Activated CD4-positive, alpha-beta memory T cell treated with anti-CD3 and anti-CD28 coated beads, Interleukin-2, amount 10 ng/mL, durations not matched to agents 7 days and 5 days (primary cell): ENCODE measurements at regions not wholly inside any gene's neighbourhood (a gene's known extent, or its start where the extent isn't known, plus 50 kb on each side); places are given as distances from the start of the nearest gene placed in this dataset.
"Not testable (repeated sequence)": the region's sequence is repeated elsewhere in the genome, so short reads cannot be mapped to it uniquely, and the experiment has no call there.

Experiments used
- CTCF ChIA-PET: fragments of 350-600 bp; sonication (Branson Sonifier 250); formaldehyde crosslinking; loops from one replicate; lab custom pipeline; 2021; ENCODE audit warnings: antibody characterized with exemption, inconsistent platforms; lab: Charles Lee
- POLR2A ChIA-PET: fragments of 350-600 bp; sonication (Branson Sonifier 250); formaldehyde crosslinking; loops from one replicate; lab custom pipeline; 2021; ENCODE audit warnings: antibody characterized with exemption; lab: Charles Lee
- DNase-seq: peaks from one replicate; pipeline ENCODE4 v3.0.0-alpha.2; 2020
- H3K27ac Mint-ChIP-seq: one replicate; pipeline ENCODE4 v1.8.0; 2021; ENCODE audit warnings: mild to moderate bottlenecking, mixed read lengths
- H3K27me3 Mint-ChIP-seq: one replicate; pipeline ENCODE4 v1.8.0; 2021; ENCODE audit warnings: mixed read lengths
- H3K36me3 Mint-ChIP-seq: one replicate; pipeline ENCODE4 v1.8.0; 2021; ENCODE audit warnings: low read depth, mixed read lengths
- H3K4me1 Mint-ChIP-seq: one replicate; pipeline ENCODE4 v1.8.0; 2021; ENCODE audit warnings: mixed read lengths
- H3K4me3 Mint-ChIP-seq: one replicate; pipeline ENCODE4 v1.8.0; 2021; ENCODE audit warnings: mild to moderate bottlenecking, mixed read lengths
- H3K9me3 Mint-ChIP-seq: one replicate; pipeline ENCODE4 v1.8.0; 2021; ENCODE audit warnings: mixed read lengths

- Mint-ChIP-seq H3K27ac (no peak overlapping the region), H3K9me3 (peaks cover 5% of the 10 kb centered on the region), H3K4me1 (no peaks in the 10 kb centered on the region), H3K4me3 (no peak overlapping the region), H3K36me3 (no peaks in the 10 kb centered on the region), H3K27me3 (no peaks in the 10 kb centered on the region)
- DNase-seq, result no peak
- CTCF ChIA-PET, result no interaction called here
- POLR2A ChIA-PET, result no interaction called here
Observed at GRCh38 chr3:80997622-80998021, 763.8 kb downstream of the GBE1 start.

- Mint-ChIP-seq H3K36me3 (no peaks in the 10 kb centered on the region), H3K4me1 (no peaks in the 10 kb centered on the region), H3K4me3 (no peak overlapping the region), H3K27ac (no peak overlapping the region), H3K27me3 (no peaks in the 10 kb centered on the region), H3K9me3 (peaks cover 5% of the 10 kb centered on the region)
- CTCF ChIA-PET, result no interaction called here
- POLR2A ChIA-PET, result no interaction called here
- DNase-seq, result no peak
Observed at GRCh38 chr3:80994767-80995166, 766.7 kb downstream of the GBE1 start.

- H3K4me1 Mint-ChIP-seq, result no peaks in the 10 kb centered on the region
- DNase-seq, result no peak
- ChIA-PET POLR2A (no interaction called here), CTCF (no interaction called here)
- H3K36me3 Mint-ChIP-seq, result no peaks in the 10 kb centered on the region
- no peak overlapping the region for H3K4me3 Mint-ChIP-seq
- H3K27ac Mint-ChIP-seq, result no peak overlapping the region
- peaks cover 5% of the 10 kb centered on the region for H3K9me3 Mint-ChIP-seq
- no peaks in the 10 kb centered on the region for H3K27me3 Mint-ChIP-seq
Observed at GRCh38 chr3:80994085-80994665, 767.3 kb downstream of the GBE1 start.

GRCh38 chr3:80993241-80993945 is 768.1 kb downstream of the GBE1 start:
- Mint-ChIP-seq H3K4me1 (no peaks in the 10 kb centered on the region), H3K9me3 (peaks cover 5% of the 10 kb centered on the region), H3K4me3 (no peak overlapping the region), H3K27me3 (no peaks in the 10 kb centered on the region), H3K36me3 (no peaks in the 10 kb centered on the region), H3K27ac (no peak overlapping the region)
- POLR2A ChIA-PET, result no interaction called here
- DNase-seq, result no peak
- CTCF ChIA-PET, result no interaction called here

- CTCF ChIA-PET, result no interaction called here
- peaks cover 11% of the 10 kb centered on the region for H3K9me3 Mint-ChIP-seq
- H3K27me3 Mint-ChIP-seq, result no peaks in the 10 kb centered on the region
- no peak overlapping the region for H3K4me3 Mint-ChIP-seq
- POLR2A ChIA-PET, result no interaction called here
- H3K4me1 Mint-ChIP-seq, result no peaks in the 10 kb centered on the region
- no peak overlapping the region for H3K27ac Mint-ChIP-seq
- no peaks in the 10 kb centered on the region for H3K36me3 Mint-ChIP-seq
- DNase-seq, result no peak
Observed at GRCh38 chr3:80983753-80984152, 777.7 kb downstream of the GBE1 start.

- Mint-ChIP-seq H3K4me1 (no peaks in the 10 kb centered on the region), H3K27me3 (no peaks in the 10 kb centered on the region), H3K4me3 (no peak overlapping the region), H3K27ac (no peak overlapping the region), H3K9me3 (peaks cover 3% of the 10 kb centered on the region), H3K36me3 (no peaks in the 10 kb centered on the region)
- POLR2A ChIA-PET, result no interaction called here
- DNase-seq, result no peak
- CTCF ChIA-PET, result no interaction called here
Observed at GRCh38 chr3:80978216-80978969, 783.1 kb downstream of the GBE1 start.

GRCh38 chr3:80970292-80970691 is 791.2 kb downstream of the GBE1 start:
- no peaks in the 10 kb centered on the region for H3K4me1 Mint-ChIP-seq
- no peak overlapping the region for H3K4me3 Mint-ChIP-seq
- ChIA-PET CTCF (no interaction called here), POLR2A (no interaction called here)
- no peak overlapping the region for H3K27ac Mint-ChIP-seq
- DNase-seq, result no peak
- no peaks in the 10 kb centered on the region for H3K27me3 Mint-ChIP-seq
- H3K9me3 Mint-ChIP-seq, result peaks cover 6% of the 10 kb centered on the region
- no peaks in the 10 kb centered on the region for H3K36me3 Mint-ChIP-seq

- CTCF ChIA-PET, result no interaction called here
Observed at GRCh38 chr3:80929576-80929975, 831.9 kb downstream of the GBE1 start.

GRCh38 chr3:80914854-80915253 is 846.6 kb downstream of the GBE1 start:
- ChIA-PET POLR2A (no interaction called here), CTCF (no interaction called here)
- no peaks in the 10 kb centered on the region for H3K36me3 Mint-ChIP-seq
- peaks cover 5% of the 10 kb centered on the region for H3K9me3 Mint-ChIP-seq
- no peaks in the 10 kb centered on the region for H3K4me1 Mint-ChIP-seq
- no peak overlapping the region for H3K4me3 Mint-ChIP-seq
- DNase-seq, result no peak
- no peaks in the 10 kb centered on the region for H3K27me3 Mint-ChIP-seq
- no peak overlapping the region for H3K27ac Mint-ChIP-seq

More at GRCh38 chr3:80929576-80929975, 831.9 kb downstream of the GBE1 start:
- POLR2A ChIA-PET, result no interaction called here
- H3K36me3 Mint-ChIP-seq, result no peaks in the 10 kb centered on the region
- no peak overlapping the region for H3K4me3 Mint-ChIP-seq
- DNase-seq, result no peak
- H3K4me1 Mint-ChIP-seq, result no peaks in the 10 kb centered on the region
- no peaks in the 10 kb centered on the region for H3K27me3 Mint-ChIP-seq
- H3K27ac Mint-ChIP-seq, result no peak overlapping the region
- peaks cover 8% of the 10 kb centered on the region for H3K9me3 Mint-ChIP-seq

GRCh38 chr3:80898211-80898610 is 863.2 kb downstream of the GBE1 start:
- Mint-ChIP-seq H3K36me3 (no peaks in the 10 kb centered on the region), H3K4me1 (no peaks in the 10 kb centered on the region), H3K27me3 (no peaks in the 10 kb centered on the region), H3K9me3 (peaks cover 13% of the 10 kb centered on the region), H3K27ac (no peak overlapping the region), H3K4me3 (no peak overlapping the region)
- ChIA-PET POLR2A (no interaction called here), CTCF (no interaction called here)
- no peak for DNase-seq

- H3K27ac Mint-ChIP-seq, H3K36me3 Mint-ChIP-seq, H3K4me1 Mint-ChIP-seq, POLR2A ChIA-PET, H3K4me3 Mint-ChIP-seq, CTCF ChIA-PET, DNase-seq, H3K27me3 Mint-ChIP-seq: not testable (repeated sequence)
- peaks cover 13% of the 10 kb centered on the region for H3K9me3 Mint-ChIP-seq
Observed at GRCh38 chr3:80897005-80897404, 864.4 kb downstream of the GBE1 start.

GRCh38 chr3:80890571-80890970 is 870.9 kb downstream of the GBE1 start:
- Mint-ChIP-seq H3K4me3 (no peak overlapping the region), H3K36me3 (no peaks in the 10 kb centered on the region), H3K27ac (no peak overlapping the region), H3K9me3 (peaks cover 13% of the 10 kb centered on the region), H3K4me1 (no peaks in the 10 kb centered on the region), H3K27me3 (no peaks in the 10 kb centered on the region)
- POLR2A ChIA-PET, result no interaction called here
- CTCF ChIA-PET, result no interaction called here
- DNase-seq, result no peak

GRCh38 chr3:80889535-80889934 is 871.9 kb downstream of the GBE1 start:
- Mint-ChIP-seq H3K4me3 (no peak overlapping the region), H3K9me3 (peaks cover 15% of the 10 kb centered on the region), H3K27me3 (no peaks in the 10 kb centered on the region), H3K27ac (no peak overlapping the region), H3K36me3 (no peaks in the 10 kb centered on the region), H3K4me1 (no peaks in the 10 kb centered on the region)
- no peak for DNase-seq
- ChIA-PET CTCF (no interaction called here), POLR2A (no interaction called here)
